ENCODE measurements at regions not wholly inside any gene's neighbourhood (a gene's known extent, or its start where the extent isn't known, plus 50 kb on each side); places are given as distances from the start of the nearest gene placed in this dataset.

DNA sequence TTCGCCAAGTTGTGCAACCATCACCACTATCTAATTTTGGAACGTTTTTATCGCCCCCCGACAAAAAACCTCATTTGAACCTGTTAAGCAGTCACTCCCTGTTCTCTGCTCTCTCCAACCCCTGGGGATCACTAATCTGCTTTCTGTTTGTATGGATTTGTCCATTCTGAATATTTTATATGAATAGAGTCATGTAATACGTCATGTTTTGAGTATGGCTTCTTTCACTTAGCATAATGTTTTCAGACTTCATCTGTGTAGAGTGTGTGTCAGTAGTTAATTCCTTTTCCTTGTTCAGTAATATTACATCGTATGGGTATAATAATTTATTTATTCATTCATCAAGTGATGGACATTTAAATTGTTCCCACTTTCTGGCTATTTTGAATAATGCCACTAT is 232.2 kb downstream of the SMARCA2 start:
- TF ChIP-seq EP300 (IDR thresholded peaks at IDR 0.05; ENCODE audit: borderline replicate concordance in 1 of 2, control insufficient read depth in 1 of 2, low read depth in 2 of 2, low read length in 2 of 2) (no peak), SMAD5 (IDR thresholded peaks at IDR 0.05; ENCODE audit: low read depth) (no peak), SMC3 (IDR thresholded peaks at IDR 0.05; ENCODE audit: borderline replicate concordance, low read length) (no peak), RAD21 (IDR thresholded peaks at IDR 0.05; ENCODE audit: insufficient read depth, low read depth, low read length) (no peak), CREM (IDR thresholded peaks at IDR 0.05; ENCODE audit: low read depth) (no peak), STAT1 (conservative IDR thresholded peaks at IDR 0.05) (no peak), DPF2 (IDR thresholded peaks at IDR 0.05) (no peak), MTA3 (IDR thresholded peaks at IDR 0.05; ENCODE audit: borderline replicate concordance, low read length) (no peak), ZNF274 (IDR thresholded peaks at IDR 0.05; ENCODE audit: insufficient read depth, insufficient read length) (no peak), POLR2AphosphoS5 (IDR thresholded peaks at IDR 0.05; ENCODE audit: low read length) (no peak)
- TF ChIP-seq, protein P1, sequence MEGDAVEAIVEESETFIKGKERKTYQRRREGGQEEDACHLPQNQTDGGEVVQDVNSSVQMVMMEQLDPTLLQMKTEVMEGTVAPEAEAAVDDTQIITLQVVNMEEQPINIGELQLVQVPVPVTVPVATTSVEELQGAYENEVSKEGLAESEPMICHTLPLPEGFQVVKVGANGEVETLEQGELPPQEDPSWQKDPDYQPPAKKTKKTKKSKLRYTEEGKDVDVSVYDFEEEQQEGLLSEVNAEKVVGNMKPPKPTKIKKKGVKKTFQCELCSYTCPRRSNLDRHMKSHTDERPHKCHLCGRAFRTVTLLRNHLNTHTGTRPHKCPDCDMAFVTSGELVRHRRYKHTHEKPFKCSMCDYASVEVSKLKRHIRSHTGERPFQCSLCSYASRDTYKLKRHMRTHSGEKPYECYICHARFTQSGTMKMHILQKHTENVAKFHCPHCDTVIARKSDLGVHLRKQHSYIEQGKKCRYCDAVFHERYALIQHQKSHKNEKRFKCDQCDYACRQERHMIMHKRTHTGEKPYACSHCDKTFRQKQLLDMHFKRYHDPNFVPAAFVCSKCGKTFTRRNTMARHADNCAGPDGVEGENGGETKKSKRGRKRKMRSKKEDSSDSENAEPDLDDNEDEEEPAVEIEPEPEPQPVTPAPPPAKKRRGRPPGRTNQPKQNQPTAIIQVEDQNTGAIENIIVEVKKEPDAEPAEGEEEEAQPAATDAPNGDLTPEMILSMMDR (IDR thresholded peaks at IDR 0.05 in 2 of 3, conservative IDR thresholded peaks at IDR 0.05 in 1 of 3; ENCODE audit: control insufficient read depth in 2 of 3, extremely low read depth in 1 of 3, insufficient read depth in 1 of 3, low read depth in 3 of 3, low read length in 3 of 3), result no peak
